GM19240 (cell line): ENCODE measurements at regions not wholly inside any gene's neighbourhood (a gene's known extent, or its start where the extent isn't known, plus 50 kb on each side); places are given as distances from the start of the nearest gene placed in this dataset.

ENCODE experiments used
- DNase-seq: peaks from one replicate; pipeline ENCODE4 v3.0.0; 2011; ENCODE audit warnings: low spot score; ENCODE audit not compliant: insufficient read length

DNA sequence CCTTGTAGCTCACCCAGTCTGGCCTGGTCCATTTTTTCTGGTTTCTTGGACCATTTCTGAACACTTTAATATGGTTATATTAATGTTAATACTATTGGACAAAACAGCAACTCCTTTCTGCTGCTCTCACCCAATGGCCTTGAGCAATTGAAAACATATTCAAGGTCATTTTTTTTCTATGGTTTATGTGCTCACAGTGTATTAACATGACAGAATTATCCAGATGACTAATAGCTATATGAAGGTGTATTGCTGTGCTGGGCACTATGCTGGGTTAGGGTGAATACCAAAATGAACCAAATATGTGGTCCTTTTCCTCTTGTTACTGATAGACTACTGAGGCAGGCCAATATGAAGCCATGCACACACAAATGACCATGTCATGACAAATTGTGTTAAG, 591.6 kb upstream of the PLXNA2 start:
- no peak for DNase-seq

DNA sequence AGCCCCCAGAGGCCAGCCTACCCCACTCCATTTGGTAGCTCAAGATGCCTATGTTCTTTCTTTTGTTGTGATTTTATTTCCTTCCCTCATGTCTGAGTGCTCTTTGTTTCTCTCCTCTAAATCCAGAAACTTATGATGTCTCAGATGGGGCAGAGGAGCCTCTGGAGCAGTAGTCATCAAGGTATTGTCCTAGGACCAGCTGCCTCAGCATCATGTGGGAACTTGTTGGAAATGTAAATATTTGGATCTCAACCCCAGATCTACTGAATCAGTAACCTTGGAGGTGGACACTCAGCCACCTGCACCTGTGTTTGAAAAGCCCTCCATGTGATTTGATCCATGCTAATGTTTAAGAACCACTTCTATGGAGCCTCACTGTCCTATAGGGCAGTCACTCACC, 593.1 kb upstream of the PLXNA2 start:
- no peak for DNase-seq

DNA sequence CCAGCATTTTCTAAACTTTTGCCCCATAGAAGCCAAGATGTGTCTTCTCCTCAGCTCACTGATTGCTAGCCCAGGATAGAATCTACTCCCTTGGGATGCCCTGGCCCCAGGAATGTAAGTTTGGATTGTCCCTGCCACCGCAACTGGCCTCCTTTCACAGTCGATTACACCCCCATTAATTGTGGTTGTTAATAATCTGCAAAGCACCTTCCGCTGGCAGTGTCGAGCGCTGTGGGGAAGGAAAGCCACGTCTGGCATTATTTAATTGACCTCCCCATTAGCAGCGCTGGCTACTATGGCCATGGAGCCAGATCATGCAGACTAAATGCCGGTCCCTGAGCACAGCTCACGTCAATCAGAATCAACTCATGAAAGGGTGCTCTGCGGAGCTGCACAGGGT, 597.3 kb upstream of the PLXNA2 start:
- DNase-seq = no peak

DNA sequence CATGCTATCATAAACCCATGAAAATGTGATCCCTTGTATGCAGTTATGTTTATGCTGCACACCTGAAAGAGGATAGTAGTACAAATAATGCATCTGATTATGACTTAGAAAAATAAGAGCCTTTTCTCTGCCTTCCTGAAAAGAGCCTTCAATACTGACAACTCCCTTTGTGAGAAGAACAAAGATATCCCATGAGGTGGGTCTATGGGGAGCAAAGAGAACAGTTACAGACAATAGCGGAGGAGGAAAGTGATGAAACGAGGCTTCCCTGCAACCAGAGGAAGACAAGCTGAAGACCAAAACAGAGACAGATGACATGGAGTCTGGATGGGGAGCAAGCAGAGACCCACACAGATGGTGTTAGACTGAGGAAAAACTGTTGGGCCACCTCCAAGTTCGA, 598.3 kb upstream of the PLXNA2 start:
- no peak for DNase-seq

DNA sequence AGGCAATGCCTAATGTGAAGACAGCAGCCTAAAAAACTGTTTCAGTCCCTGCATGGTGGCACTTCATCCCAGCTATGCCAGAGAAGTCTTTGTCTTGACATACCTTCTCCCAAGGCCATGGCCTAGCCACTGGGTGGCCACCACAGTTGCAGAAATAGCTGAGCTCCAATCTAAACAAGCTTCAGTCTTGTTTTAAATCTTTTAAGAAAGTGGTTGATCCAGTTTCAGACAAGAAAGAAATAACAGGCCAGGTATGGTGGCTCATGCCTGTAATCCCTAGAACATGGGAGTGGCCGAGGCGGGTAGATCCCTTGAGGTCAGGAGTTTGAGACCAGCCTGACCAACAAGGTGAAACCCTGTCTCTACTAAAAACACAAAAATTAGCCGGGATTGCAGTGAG, 600.0 kb upstream of the PLXNA2 start:
- DNase-seq = no peak

DNA sequence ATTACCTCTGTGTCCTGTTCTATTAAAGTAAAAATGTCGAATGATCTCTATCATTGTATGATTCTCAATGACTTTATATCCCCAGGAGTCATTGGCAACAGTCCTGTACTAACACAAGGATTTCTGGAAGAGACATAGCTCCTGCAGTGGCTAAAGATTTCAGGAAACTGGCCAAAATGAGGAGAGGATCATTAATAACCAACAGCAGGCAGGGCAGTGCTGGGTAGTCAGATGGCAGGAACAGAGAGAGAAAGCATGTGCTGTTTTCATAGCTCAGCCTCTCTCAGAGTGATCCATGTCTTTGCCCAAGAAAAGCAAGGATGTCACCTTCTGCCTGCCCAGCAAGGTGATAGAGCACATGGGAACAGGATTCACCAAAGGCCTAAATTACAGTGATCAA, 604.7 kb upstream of the PLXNA2 start:
- DNase-seq = no peak

DNA sequence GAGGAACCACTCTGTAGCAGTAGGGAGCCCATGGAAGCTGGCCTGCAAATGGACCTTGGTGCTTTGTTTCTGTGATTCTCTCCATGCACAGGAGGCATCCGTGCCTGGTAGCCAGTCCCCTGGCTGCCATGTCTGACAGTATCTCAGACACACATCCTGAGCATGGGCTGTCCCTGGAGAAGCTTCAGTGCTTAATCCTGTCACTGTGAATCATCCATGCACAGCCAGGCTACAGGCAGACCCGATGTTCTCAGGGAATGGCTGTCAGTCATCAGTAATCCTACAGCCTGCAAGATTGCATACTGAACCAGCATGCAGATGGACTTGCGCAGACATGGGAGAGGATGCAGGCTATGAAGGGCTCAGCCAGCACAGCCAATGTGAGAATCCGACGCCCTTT, 606.3 kb upstream of the PLXNA2 start:
- no peak for DNase-seq

DNA sequence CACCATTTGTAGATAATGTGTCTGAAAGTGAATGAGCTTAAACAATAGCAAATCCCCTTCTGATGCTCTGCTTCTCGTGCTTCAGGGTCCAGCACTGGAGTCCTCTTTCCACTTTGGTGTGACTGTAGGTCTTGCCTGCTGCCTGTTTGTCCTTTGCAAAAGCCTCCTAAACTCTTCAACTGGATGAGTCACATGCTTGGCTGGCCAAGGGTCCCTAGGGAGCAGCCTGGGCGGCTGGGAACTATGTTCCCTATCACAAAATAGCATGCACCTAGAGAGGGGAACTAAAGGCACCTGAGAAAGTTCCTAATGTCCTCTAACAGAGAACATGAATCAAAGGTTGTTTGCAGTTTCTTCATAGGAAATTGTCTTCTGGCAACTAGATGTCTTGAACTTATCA, 607.2 kb upstream of the PLXNA2 start:
- no peak for DNase-seq

DNA sequence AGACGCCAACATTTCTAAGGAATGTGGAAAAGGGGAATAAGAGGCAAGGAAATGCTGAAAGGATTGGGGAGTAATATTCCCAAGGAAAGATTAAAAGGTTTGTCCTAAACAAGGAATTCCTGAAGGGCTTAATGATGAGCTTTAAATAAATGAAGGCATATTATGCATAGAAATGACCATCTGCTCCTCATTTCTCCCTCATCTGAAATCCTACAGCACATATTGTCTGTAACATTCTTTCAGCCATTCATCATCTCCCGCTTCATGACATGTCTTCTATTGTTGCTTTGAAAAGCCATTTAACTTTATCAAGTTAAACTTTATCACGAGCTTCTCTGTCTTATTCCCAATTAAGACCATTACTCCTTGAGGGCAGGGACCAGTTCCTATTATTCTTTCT, 608.7 kb upstream of the PLXNA2 start:
- DNase-seq = no peak

DNA sequence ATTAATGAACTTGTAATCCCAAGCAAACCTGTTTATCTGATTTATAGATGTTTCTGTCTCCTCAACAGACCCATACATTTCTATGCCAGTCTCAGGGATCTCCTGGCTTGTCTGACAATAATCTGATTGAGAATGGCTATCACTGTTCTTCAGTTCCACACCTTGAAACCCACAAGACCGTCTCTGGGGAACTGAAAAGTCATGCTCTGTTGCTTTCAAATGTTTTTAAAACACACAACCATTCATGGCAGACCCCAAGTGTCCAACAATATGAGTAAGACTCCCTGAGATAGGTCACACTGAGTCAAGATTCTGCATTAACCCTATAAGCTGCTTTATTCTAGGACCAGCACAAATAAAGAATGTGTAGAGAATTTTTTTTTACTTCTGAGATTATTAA, 611.2 kb upstream of the PLXNA2 start:
- peak; percentile 6 for DNase-seq

DNA sequence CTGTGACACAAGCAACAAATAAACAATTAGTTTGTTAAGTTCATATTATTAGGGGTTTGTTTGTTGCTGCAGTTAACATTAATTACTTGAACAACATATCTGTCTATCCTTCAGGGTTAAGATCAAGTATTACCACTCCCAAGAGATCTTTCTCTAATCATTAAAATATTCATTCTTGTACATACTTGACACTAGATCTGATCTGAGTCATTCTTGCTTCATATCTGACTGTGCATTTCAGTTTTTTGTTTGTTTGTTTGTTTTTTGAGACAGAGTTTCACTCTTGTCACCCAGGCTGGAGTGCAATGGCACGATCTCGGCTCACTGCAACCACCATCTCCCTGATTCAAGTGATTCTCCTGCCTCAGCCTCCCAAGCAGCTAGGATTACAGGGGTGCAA, 613.3 kb upstream of the PLXNA2 start:
- DNase-seq = no peak

DNA sequence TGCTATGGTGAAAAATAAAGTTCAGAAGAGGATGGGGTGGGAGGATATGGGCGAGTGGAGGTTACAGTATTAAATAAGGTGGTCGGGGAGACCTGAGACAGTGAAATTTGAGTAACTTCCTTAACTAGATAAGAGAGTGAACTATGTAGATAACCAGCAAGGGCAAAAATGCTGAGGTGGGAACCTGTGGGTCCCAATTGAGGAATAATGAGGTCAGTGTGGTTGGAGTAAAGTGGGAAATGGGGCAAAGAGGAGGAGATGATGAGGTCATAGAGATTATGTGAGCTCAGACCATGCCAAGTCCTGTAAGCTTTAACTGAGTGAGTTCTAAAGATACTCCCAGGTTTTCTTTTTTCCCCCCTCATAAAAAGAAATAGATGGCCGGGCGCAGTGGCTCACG, 614.6 kb upstream of the PLXNA2 start:
- no peak for DNase-seq

DNA sequence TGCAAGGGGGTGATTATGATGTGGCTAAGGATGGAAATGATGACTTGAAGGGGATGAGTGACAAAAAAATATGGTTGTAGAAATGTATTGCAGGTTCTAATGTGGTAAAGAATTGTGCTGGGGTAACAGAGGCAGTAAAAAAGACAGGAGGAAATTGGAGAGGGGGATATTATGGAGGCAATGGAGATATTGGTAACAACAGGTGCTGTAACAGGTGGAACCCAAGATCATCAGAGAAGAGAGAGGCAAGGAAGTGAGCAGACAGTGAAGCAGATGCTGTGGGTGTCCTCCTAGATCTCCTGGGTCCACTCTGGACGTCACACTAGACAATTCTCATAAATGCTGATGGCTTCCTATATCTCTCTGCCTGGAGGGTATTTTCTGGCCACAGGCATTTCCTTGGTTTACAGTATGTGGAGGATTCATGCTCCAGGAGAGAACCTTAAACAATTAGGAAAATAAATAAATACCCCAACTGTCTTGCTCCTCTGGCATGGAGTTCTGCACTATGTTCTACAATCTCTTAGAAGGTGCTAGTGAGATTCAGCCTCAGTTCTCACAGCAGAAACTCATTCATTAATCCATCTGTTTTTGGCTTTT, 620.3 kb upstream of the PLXNA2 start:
- no peak for DNase-seq

DNA sequence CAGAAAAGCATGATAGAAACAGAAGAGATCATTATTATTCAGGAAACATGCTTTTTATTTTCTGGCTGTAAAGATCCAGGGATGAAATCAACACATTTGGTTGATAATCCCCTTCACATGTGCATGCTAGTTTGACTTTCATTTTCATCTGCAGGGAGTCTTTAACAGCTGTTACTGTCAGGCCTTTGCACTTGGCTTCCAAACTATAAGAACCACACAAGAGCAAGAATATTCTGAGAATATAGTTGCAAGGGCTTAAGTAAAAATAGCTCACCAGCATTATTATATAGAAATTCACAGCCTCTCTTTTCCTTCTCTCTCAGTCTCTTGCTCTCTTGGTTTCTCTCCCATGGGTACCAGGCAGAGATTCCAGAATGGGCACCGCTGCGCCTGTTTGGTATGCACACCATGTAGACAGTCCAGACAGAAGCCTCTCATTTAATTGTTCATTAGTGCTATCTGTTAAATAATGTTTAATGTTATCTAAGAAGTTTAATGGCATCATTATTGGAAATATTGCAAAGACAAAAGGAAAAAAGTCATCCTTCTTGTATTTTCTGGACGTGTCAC, 622.3 kb upstream of the PLXNA2 start:
- DNase-seq = no peak

DNA sequence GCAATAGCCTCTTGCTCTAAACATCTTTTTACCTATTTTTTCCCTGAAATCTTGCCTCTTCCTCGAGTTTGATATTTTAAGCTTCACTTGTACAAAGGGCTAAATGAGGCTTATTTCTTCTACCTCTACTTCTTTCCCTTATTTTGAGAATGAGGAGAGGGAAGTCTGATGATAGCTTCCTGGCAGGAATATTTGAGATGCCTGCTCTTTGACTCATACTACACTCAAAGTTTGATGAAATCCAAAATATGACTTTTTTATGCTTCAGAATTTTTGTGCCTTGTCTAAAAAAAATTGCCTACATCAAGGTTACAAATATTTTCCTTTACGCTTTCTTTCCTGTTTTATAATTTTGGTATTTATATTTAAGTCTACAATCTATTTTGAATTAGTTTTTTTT, 624.4 kb upstream of the PLXNA2 start:
- DNase-seq = no peak

DNA sequence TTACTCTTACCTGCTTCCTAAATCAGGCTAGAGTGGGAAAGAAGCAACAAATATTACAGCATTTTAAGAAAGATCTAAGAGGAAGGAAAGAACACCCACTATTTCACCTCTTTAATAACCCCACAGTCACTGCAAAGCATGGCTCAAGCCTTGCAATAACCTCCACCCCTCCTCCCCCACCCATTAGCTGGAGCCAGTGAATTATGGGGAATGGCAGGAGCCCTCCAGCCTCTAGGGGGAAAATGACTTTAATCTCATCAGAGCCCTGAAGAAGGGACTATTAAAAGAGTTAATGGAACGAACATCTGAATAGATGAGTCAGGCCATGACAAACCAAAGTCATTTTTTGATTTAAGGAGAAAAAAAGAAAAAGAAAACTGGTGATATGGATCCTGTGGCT, 630.7 kb upstream of the PLXNA2 start:
- no peak for DNase-seq

DNA sequence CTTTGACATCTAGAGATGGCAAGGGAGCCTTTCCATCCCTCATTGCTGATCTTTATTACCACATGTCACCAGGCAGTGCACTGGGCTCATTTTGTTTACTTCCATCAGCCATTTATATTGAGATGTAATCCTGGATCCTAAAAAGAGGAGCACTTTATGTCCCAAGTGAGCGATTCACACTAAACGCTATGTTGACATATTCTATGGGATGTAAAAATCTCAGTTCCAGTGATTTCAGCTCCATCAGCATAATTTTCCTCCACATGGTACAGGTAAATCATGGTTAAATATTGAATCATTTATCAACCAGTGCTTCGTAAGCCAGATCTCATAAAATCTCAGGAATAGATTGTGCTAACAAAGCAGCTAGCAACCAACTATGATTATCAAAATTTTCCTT, 634.8 kb upstream of the PLXNA2 start:
- DNase-seq = no peak

DNA sequence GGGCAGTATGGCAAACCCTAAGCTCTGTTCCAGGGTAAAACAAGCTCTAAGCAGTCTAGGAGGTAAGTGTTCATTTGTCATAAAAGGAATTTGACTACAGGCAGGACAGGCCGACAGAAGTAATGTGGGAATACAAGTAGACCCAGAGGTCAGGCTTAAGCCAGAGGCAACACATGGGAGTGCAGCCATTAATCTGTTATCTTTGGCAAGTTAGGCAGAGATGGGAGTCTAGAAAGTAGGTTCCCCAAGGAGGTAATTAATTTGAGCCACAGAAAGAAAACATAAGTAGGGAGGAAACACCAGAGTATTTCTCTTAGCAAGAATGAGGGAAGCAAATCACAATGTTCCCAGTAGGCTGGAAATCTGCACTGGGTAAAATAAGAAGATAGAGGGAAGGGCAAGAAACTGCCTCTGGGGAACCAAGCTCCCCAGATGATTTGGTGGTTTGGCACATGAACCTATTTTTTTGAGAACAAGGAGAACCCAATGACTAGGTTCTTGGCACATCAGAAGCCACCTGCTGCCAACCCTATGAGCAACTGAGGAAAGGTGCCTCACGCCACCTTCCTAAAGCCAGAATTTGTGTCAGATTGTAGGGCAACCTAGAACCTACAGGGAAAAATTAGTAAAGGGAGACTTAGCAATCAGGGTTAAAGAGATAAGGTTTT, 636.4 kb upstream of the PLXNA2 start:
- DNase-seq = no peak

DNA sequence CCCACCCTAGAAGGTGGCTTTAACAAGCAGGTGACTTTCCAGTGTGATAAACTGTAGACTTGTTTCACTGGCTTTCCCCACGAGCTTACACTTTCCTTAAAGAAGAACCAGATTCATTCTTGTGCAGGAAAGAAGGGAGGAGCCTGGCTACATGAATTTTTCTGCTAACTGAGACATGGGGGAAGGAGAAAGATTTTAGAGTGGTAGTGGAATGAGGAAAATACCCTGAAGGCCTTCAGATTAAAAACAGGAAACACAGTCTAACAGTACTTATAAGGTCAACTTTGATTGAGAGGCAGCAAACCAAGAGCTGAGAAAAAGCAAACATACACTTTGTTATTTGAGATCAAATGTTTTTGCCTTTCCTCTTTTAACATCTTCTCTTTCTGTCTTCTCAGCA, 640.9 kb upstream of the PLXNA2 start:
- DNase-seq = no peak

DNA sequence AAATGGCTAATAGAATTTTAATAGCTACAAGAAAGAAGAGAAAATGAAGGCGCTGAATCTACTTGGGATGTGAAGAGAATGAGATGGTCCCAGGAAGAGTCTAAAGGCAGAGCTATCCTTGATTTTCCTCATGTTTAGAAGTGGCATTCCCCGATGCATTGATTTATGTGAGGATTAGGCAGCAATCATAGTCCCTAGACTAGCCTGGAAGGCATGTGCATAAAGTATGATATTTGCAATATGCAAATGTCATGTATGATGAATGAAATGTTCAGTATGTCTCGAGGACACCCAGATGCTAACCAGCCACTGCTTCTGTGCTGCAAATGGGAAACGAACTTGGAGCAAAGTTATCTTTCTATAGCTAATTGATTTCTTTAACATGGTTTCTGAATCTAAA, 641.5 kb upstream of the PLXNA2 start:
- no peak for DNase-seq

DNA sequence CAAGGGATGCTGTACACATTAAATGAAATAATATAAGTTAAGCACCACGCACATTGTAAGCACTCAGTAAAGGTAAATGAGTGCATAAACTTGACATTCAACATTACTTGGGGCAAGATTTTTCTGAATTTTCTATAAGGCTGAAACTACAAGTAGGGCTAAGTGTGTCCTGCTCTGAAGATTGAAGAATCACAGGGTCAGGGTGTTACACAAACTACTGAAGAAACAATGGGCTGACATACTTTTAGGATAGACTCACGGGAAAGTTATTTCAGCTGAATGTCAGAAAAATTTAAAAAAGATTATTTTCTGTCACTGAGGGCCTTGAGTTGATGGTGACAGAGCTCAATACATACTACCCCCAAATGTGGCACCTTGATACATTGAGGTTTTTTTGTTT, 644.2 kb upstream of the PLXNA2 start:
- no peak for DNase-seq

DNA sequence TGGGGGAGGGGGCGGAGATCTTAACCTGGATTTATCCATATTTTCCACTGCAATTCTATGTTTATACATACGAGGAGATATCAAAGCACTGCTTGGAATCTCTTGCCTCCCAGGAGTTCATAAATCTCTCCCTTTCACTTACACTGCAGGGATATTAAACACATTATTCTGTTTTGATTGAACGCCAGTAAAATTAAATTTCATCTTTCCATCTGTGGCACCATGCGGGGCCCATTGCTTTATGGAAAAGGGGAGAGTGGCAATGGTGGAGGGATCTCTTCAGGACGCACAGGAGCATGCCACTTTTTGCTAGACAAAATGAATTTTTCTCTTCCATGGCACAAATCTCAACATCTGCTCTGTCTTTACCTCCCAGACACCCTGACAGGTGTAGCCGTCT, 648.0 kb upstream of the PLXNA2 start:
- DNase-seq = no peak

DNA sequence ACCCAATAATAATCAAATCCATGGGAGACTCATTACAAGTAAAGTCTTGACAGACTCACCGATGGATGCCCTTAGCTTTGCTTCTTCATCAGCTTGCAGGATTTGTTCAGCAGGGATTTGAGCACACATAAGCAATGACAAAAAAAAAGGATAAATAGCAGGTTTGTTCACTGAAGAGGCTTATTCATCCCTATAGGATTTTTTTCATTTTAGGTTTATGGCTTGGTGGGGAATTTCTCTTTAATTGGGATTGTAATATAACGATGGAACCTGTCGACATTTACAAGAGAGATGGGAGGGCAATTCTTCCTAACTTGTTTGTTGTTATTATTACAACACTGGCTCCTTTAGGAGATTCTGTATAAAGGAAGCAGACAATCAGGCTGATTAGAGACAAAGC, 649.1 kb upstream of the PLXNA2 start:
- no peak for DNase-seq
